IMR-90 (cell line): ENCODE measurements at regions not wholly inside any gene's neighbourhood (a gene's known extent, or its start where the extent isn't known, plus 50 kb on each side); places are given as distances from the start of the nearest gene placed in this dataset.

Experiments used
- ATAC-seq: fragments of 200-7000 bp; cut with Tn5 transposase; 2 replicates; pipeline ENCODE4 v1.9.1; 2020; ENCODE audit warnings: low read depth, mild to moderate bottlenecking, moderate library complexity
- BruUV-seq: library from RNA; stranded (reverse); fragments of 400-500 nt; replicated peaks from 2 replicates; lab custom pipeline; 2021; lab: Mats Ljungman, UMichigan
- CTCF ChIA-PET: fragments of 300-600 bp; formaldehyde crosslinking; extraction: SDS; loops from one replicate; lab custom pipeline; 2021; ENCODE audit warnings: antibody characterized with exemption; lab: Yijun Ruan, JAX
- POLR2A ChIA-PET: fragments of 300-600 bp; sonication (Branson Sonifier 250); formaldehyde crosslinking; loops from one replicate; lab custom pipeline; 2022; ENCODE audit warnings: antibody characterized with exemption; ENCODE audit not compliant: unreplicated experiment; lab: Charles Lee
- DNase-seq: peaks from one replicate; pipeline ENCODE4 v3.0.0; 2013
- H2AFZ ChIP-seq: replicated peaks from 2 replicates; pipeline ENCODE3; 2013; ENCODE audit warnings: low read length, mild to moderate bottlenecking; ENCODE audit not compliant: poor library complexity
- H2AK5ac ChIP-seq: 2 replicates; pipeline ENCODE4 v1.6.1; 2013; ENCODE audit warnings: low read depth, low read length, inconsistent platforms
- H2AK9ac ChIP-seq: replicated peaks from 2 replicates; pipeline ENCODE3; 2013; ENCODE audit warnings: mild to moderate bottlenecking, low read depth, low read length, moderate library complexity; ENCODE audit not compliant: poor library complexity
- H2BK120ac ChIP-seq: 2 replicates; pipeline ENCODE4 v1.6.1; 2013; ENCODE audit warnings: low read depth, low read length, inconsistent platforms
- H2BK15ac ChIP-seq: 3 replicates; pipeline ENCODE4 v1.6.1; 2013; ENCODE audit warnings: low read depth, low read length, inconsistent platforms
- H2BK20ac ChIP-seq: 2 replicates; pipeline ENCODE4 v1.6.1; 2013; ENCODE audit warnings: low read depth, mild to moderate bottlenecking, inconsistent platforms, low read length, moderate library complexity
- H2BK5ac ChIP-seq: 2 replicates; pipeline ENCODE4 v1.6.1; 2013; ENCODE audit warnings: mild to moderate bottlenecking, low read depth, low read length, inconsistent platforms; ENCODE audit not compliant: poor library complexity, severe bottlenecking
- H3K14ac ChIP-seq: replicated peaks from 2 replicates; pipeline ENCODE4 v1.6.1; 2013; ENCODE audit warnings: low read depth, low read length, inconsistent platforms
- H3K18ac ChIP-seq: 2 replicates; pipeline ENCODE4 v1.6.1; 2013; ENCODE audit warnings: low read depth, low read length, control low read depth
- H3K23ac ChIP-seq: 2 replicates; pipeline ENCODE4 v1.6.1; 2013; ENCODE audit warnings: low read depth, low read length, inconsistent platforms
- H3K27ac ChIP-seq: 2 replicates; pipeline ENCODE4 v1.5.1; 2013; ENCODE audit warnings: mild to moderate bottlenecking, control low read depth, low read length; ENCODE audit not compliant: insufficient read depth
- H3K27me3 ChIP-seq: 2 replicates; pipeline ENCODE4 v1.6.1; 2013; ENCODE audit warnings: low read length; ENCODE audit not compliant: control insufficient read depth, insufficient read depth
- H3K36me3 ChIP-seq: 2 replicates; pipeline ENCODE4 v1.6.1; 2013; ENCODE audit warnings: low read length, mixed read lengths; ENCODE audit not compliant: control insufficient read depth, insufficient read depth
- H3K4ac ChIP-seq: 2 replicates; pipeline ENCODE4 v1.6.1; 2013; ENCODE audit warnings: low read depth, low read length, inconsistent platforms
- H3K4me1 ChIP-seq: 2 replicates; pipeline ENCODE4 v1.6.1; 2013; ENCODE audit warnings: low read length, mixed read lengths; ENCODE audit not compliant: control insufficient read depth, insufficient read depth
- H3K4me2 ChIP-seq: 2 replicates; pipeline ENCODE4 v1.6.1; 2013; ENCODE audit warnings: low read depth, mild to moderate bottlenecking, control low read depth, low read length, moderate library complexity
- H3K4me3 ChIP-seq: 2 replicates; pipeline ENCODE4 v1.5.1; 2013; ENCODE audit warnings: low read depth, mild to moderate bottlenecking, control low read depth, low read length, moderate library complexity; ENCODE audit not compliant: insufficient read depth
- H3K56ac ChIP-seq: 2 replicates; pipeline ENCODE4 v1.6.1; 2013; ENCODE audit warnings: low read length, inconsistent platforms; ENCODE audit not compliant: insufficient read depth; ENCODE audit errors: extremely low read depth
- H3K79me1 ChIP-seq, 2 experiments: 2 replicates each; pipeline ENCODE4 v1.6.1; 2013; ENCODE audit warnings: low read length in 2 of 2, inconsistent platforms in 1 of 2, low read depth in 1 of 2
- H3K9ac ChIP-seq: 2 replicates; pipeline ENCODE4 v1.6.1; 2013; ENCODE audit warnings: low read depth, low read length, control low read depth
- H3K9me1 ChIP-seq: 2 replicates; pipeline ENCODE4 v1.6.1; 2013; ENCODE audit warnings: low read length, inconsistent platforms; ENCODE audit not compliant: insufficient read depth
- H3K9me3 ChIP-seq: 2 replicates; pipeline ENCODE4 v1.6.1; 2013; ENCODE audit warnings: low read length; ENCODE audit not compliant: control insufficient read depth, insufficient read depth
- H4K20me1 ChIP-seq: 2 replicates; pipeline ENCODE4 v1.6.1; 2013; ENCODE audit warnings: low read length, inconsistent platforms; ENCODE audit not compliant: insufficient read depth
- H4K5ac ChIP-seq: 2 replicates; pipeline ENCODE4 v1.6.1; 2013; ENCODE audit warnings: mild to moderate bottlenecking, low read depth, low read length, control low read depth
- H4K8ac ChIP-seq, 2 experiments: 2 replicates each; pipeline ENCODE4 v1.6.1; 2013; ENCODE audit warnings: low read depth in 2 of 2, low read length in 2 of 2, control low read depth in 1 of 2, inconsistent platforms in 1 of 2
- H4K91ac ChIP-seq: 2 replicates; pipeline ENCODE4 v1.6.1; 2013; ENCODE audit warnings: low read depth, low read length, inconsistent platforms; ENCODE audit not compliant: insufficient read depth
- BHLHE40 ChIP-seq: fragments of 150-350 bp; IDR thresholded peaks from 2 replicates; pipeline ENCODE4 v1.6.1; 2016; ENCODE audit warnings: mild to moderate bottlenecking, low read depth, low read length
- CHD1 ChIP-seq: IDR thresholded peaks from 2 replicates; pipeline ENCODE4 v1.6.1; 2012; ENCODE audit warnings: low read depth, low read length, improper control_type of control experiment
- FOS ChIP-seq: fragments of 150-350 bp; IDR thresholded peaks from 2 replicates; pipeline ENCODE4 v1.6.1; 2016; ENCODE audit warnings: low read depth, low read length
- MAFK ChIP-seq: IDR thresholded peaks from 2 replicates; pipeline ENCODE4 v1.6.1; 2012; ENCODE audit warnings: low read depth, low read length, improper control_type of control experiment
- MAZ ChIP-seq: IDR thresholded peaks from 2 replicates; pipeline ENCODE4 v1.6.1; 2012; ENCODE audit warnings: low read depth, mild to moderate bottlenecking, low read length, improper control_type of control experiment, moderate library complexity, borderline replicate concordance
- MXI1 ChIP-seq: IDR thresholded peaks from 2 replicates; pipeline ENCODE4 v1.6.1; 2012; ENCODE audit warnings: low read depth, mild to moderate bottlenecking, low read length, moderate library complexity, borderline replicate concordance
- NFE2L2 ChIP-seq: fragments of 150-350 bp; IDR thresholded peaks from 2 replicates; pipeline ENCODE4 v1.6.1; 2016; ENCODE audit warnings: low read depth, mild to moderate bottlenecking, low read length
- RCOR1 ChIP-seq: IDR thresholded peaks from 2 replicates; pipeline ENCODE4 v1.6.1; 2012; ENCODE audit warnings: mild to moderate bottlenecking, low read length, improper control_type of control experiment; ENCODE audit not compliant: insufficient replicate concordance
- RFX5 ChIP-seq: IDR thresholded peaks from 2 replicates; pipeline ENCODE4 v1.8.0; 2012; ENCODE audit warnings: low read depth, mild to moderate bottlenecking, low read length, moderate library complexity
- SMC3 ChIP-seq: fragments of 150-350 bp; IDR thresholded peaks from 2 replicates; pipeline ENCODE4 v1.6.1; 2016; ENCODE audit warnings: low read depth, mild to moderate bottlenecking, antibody characterized with exemption, low read length, moderate library complexity
- WGBS, 2 experiments: methylation state at CpG; one replicate each; pipeline versions ENCODE4 v1.1.5 to v1.1.7; 2013; ENCODE audit warnings: missing lambda C conversion rate in 2 of 2; ENCODE audit not compliant: insufficient read length in 1 of 2; ENCODE audit errors: extremely low coverage in 2 of 2; 5-methylcytosine and 5-hydroxymethylcytosine counted together
- dilution Hi-C: fragments of 300-500 bp; cut with HindIII; formaldehyde crosslinking; loops from one replicate; pipeline ENCODE4 v1.14.3; 2018; ENCODE audit warnings: low sequenced_read_pairs; ENCODE audit not compliant: unreplicated experiment
- in situ Hi-C: fragments of 300-500 bp; cut with MboI; formaldehyde crosslinking; loops from 3 replicates; pipeline ENCODE4 v1.14.3; 2019; ENCODE audit warnings: low sequenced_read_pairs, inconsistent platforms, mixed read lengths
- intact Hi-C: fragments of 100-400 bp; cut with micrococcal nuclease; formaldehyde crosslinking; loops from 2 replicates; pipeline ENCODE4 v1.10.0; 2022
- TF ChIP-seq, protein P1 (sequence below): conservative IDR thresholded peaks from 2 replicates; pipeline ENCODE4 v1.5.1; 2012; ENCODE audit warnings: mild to moderate bottlenecking, low read depth, low read length, improper control_type of control experiment
- TF ChIP-seq, protein P2 (sequence below): fragments of 150-350 bp; IDR thresholded peaks from 2 replicates; pipeline ENCODE4 v1.6.1; 2016; ENCODE audit warnings: low read depth, mild to moderate bottlenecking, low read length, moderate library complexity, borderline replicate concordance
- TF ChIP-seq, protein P3 (sequence below): fragments of 150-350 bp; IDR thresholded peaks from 2 replicates; pipeline ENCODE4 v1.6.1; 2017; ENCODE audit warnings: mild to moderate bottlenecking, antibody characterized with exemption, low read length, low read depth

DNA sequence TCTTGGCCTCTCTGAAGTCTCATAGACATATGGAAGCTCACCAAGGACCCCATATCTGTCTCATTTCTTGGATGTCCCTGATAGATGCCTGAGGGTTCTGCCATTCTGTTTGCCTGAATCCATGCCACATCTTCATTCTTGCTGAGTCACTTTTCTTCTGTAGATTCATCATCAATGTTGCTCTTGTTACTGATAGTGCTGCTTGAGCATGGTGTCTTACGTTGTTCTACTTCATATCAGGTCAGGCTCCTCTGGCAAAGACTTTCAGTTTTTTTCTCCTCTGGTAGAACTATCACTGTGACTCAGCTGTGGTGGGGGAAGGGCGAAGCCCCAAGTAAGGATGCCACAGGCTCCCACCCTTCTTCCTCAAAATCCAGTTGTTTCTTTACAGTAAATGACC lies 885.2 kb downstream of the DCDC2C start:
- H2BK20ac ChIP-seq = no peak overlapping the region
- no peak overlapping the region for H2BK5ac ChIP-seq
- H3K9me3 ChIP-seq = peaks cover 7% of the 10 kb centered on the region
- H3K79me1 ChIP-seq = no peaks in the 10 kb centered on the region
- intact Hi-C loops (loop anchor here (5.0 kb wide), 1 partner anchor 124 kb away; no protein-coding TSS in a partner anchor), in situ Hi-C loops (no loop called here), dilution Hi-C loops (no loop called here)
- ChIA-PET CTCF (no interaction called here), POLR2A (no interaction called here)
- H4K20me1 ChIP-seq = no peaks in the 10 kb centered on the region
- H3K36me3 ChIP-seq = no peaks in the 10 kb centered on the region
- no peak overlapping the region for H3K4me2 ChIP-seq
- H4K5ac ChIP-seq = no peak overlapping the region
- H3K4ac ChIP-seq = no peak overlapping the region
- H4K8ac ChIP-seq = no peak overlapping the region
- no peaks in the 10 kb centered on the region for H3K9me1 ChIP-seq
- no peak overlapping the region for H2AFZ ChIP-seq
- DNase-seq (no peak), ATAC-seq (no peak)
- H2BK120ac ChIP-seq = no peak overlapping the region
- no peak overlapping the region for H2AK5ac ChIP-seq
- H4K91ac ChIP-seq = no peak overlapping the region
- no peak overlapping the region for H3K14ac ChIP-seq
- H3K4me3 ChIP-seq = no peak overlapping the region
- no peaks in the 10 kb centered on the region for H3K27me3 ChIP-seq
- no peak overlapping the region for H3K56ac ChIP-seq
- no peak overlapping the region for H2AK9ac ChIP-seq
- H2BK15ac ChIP-seq = no peak overlapping the region
- WGBS, 2 experiments = no CpG with 5 or more reads among the region's 2 CpGs
- no TSS peak for BruUV-seq
- TF ChIP-seq BHLHE40 (no peak), FOS (no peak), RCOR1 (no peak), NFE2L2 (no peak), RFX5 (no peak), SMC3 (no peak), MAFK (no peak), MAZ (no peak), MXI1 (no peak), CHD1 (no peak)
- TF ChIP-seq, protein P1, sequence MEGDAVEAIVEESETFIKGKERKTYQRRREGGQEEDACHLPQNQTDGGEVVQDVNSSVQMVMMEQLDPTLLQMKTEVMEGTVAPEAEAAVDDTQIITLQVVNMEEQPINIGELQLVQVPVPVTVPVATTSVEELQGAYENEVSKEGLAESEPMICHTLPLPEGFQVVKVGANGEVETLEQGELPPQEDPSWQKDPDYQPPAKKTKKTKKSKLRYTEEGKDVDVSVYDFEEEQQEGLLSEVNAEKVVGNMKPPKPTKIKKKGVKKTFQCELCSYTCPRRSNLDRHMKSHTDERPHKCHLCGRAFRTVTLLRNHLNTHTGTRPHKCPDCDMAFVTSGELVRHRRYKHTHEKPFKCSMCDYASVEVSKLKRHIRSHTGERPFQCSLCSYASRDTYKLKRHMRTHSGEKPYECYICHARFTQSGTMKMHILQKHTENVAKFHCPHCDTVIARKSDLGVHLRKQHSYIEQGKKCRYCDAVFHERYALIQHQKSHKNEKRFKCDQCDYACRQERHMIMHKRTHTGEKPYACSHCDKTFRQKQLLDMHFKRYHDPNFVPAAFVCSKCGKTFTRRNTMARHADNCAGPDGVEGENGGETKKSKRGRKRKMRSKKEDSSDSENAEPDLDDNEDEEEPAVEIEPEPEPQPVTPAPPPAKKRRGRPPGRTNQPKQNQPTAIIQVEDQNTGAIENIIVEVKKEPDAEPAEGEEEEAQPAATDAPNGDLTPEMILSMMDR = no peak
- TF ChIP-seq, protein P2, sequence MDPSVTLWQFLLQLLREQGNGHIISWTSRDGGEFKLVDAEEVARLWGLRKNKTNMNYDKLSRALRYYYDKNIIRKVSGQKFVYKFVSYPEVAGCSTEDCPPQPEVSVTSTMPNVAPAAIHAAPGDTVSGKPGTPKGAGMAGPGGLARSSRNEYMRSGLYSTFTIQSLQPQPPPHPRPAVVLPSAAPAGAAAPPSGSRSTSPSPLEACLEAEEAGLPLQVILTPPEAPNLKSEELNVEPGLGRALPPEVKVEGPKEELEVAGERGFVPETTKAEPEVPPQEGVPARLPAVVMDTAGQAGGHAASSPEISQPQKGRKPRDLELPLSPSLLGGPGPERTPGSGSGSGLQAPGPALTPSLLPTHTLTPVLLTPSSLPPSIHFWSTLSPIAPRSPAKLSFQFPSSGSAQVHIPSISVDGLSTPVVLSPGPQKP = no peak
- TF ChIP-seq, protein P3, sequence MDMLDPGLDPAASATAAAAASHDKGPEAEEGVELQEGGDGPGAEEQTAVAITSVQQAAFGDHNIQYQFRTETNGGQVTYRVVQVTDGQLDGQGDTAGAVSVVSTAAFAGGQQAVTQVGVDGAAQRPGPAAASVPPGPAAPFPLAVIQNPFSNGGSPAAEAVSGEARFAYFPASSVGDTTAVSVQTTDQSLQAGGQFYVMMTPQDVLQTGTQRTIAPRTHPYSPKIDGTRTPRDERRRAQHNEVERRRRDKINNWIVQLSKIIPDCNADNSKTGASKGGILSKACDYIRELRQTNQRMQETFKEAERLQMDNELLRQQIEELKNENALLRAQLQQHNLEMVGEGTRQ = no peak
- no peaks in the 10 kb centered on the region for H3K4me1 ChIP-seq
- H3K9ac ChIP-seq = no peak overlapping the region
- no peak overlapping the region for H3K18ac ChIP-seq
- no peak overlapping the region for H3K23ac ChIP-seq
- H3K27ac ChIP-seq = no peak overlapping the region
